Neuronal stem cell (in vitro differentiated cells): ENCODE measurements at regions not wholly inside any gene's neighbourhood (a gene's known extent, or its start where the extent isn't known, plus 50 kb on each side); places are given as distances from the start of the nearest gene placed in this dataset.

Experiments
- DNase-seq: peaks from one replicate; pipeline ENCODE4 v3.0.0-alpha.2; 2013; ENCODE audit warnings: low spot score
- H2AFZ ChIP-seq: one replicate; pipeline ENCODE4 v1.6.1; 2013; ENCODE audit warnings: mild to moderate bottlenecking, low read length, inconsistent platforms
- H2AK5ac ChIP-seq: 2 replicates; pipeline ENCODE4 v1.6.1; 2013; ENCODE audit warnings: low read depth, mild to moderate bottlenecking, inconsistent platforms, low read length, moderate library complexity, mixed read lengths
- H2BK120ac ChIP-seq: 2 replicates; pipeline ENCODE4 v1.6.1; 2013; ENCODE audit warnings: low read depth, mild to moderate bottlenecking, inconsistent platforms, low read length, moderate library complexity, mixed read lengths
- H2BK12ac ChIP-seq: one replicate; pipeline ENCODE4 v1.6.1; 2013; ENCODE audit warnings: low read length, inconsistent platforms
- H2BK15ac ChIP-seq: 2 replicates; pipeline ENCODE4 v1.6.1; 2013; ENCODE audit warnings: mild to moderate bottlenecking, low read length, inconsistent platforms, mixed read lengths
- H2BK5ac ChIP-seq: one replicate; pipeline ENCODE4 v1.6.1; 2013; ENCODE audit warnings: inconsistent platforms, mild to moderate bottlenecking, low read length, moderate library complexity
- H3K14ac ChIP-seq: one replicate; pipeline ENCODE4 v1.6.1; 2013; ENCODE audit warnings: low read length, inconsistent platforms
- H3K18ac ChIP-seq: 2 replicates; pipeline ENCODE4 v1.6.1; 2013; ENCODE audit warnings: low read length, inconsistent platforms
- H3K23ac ChIP-seq: 2 replicates; pipeline ENCODE4 v1.6.1; 2013; ENCODE audit warnings: low read depth, mild to moderate bottlenecking, mixed read lengths, low read length, inconsistent platforms; ENCODE audit not compliant: poor library complexity
- H3K27ac ChIP-seq: replicated peaks from 3 replicates; pipeline ENCODE4 v1.5.1; 2013; ENCODE audit warnings: low read length, inconsistent platforms
- H3K27me3 ChIP-seq, 3 experiments: 2 replicates each; pipeline ENCODE4 v1.6.1; 2013; ENCODE audit warnings: low read length in 3 of 3, mild to moderate bottlenecking in 2 of 3, inconsistent platforms in 1 of 3, low read depth in 1 of 3, mixed read lengths in 1 of 3, moderate library complexity in 1 of 3; ENCODE audit not compliant: control insufficient read depth in 3 of 3, insufficient read depth in 3 of 3
- H3K36me3 ChIP-seq, 2 donors: replicated peaks in 1 of 2; 2 replicates each; pipeline ENCODE4 v1.6.1; 2013; ENCODE audit warnings: low read length in 2 of 2; ENCODE audit not compliant: control insufficient read depth in 2 of 2, insufficient read depth in 2 of 2
- H3K4ac ChIP-seq: 2 replicates; pipeline ENCODE4 v1.6.1; 2013; ENCODE audit warnings: inconsistent platforms, mild to moderate bottlenecking, low read length, moderate library complexity
- H3K4me1 ChIP-seq, 2 donors: 1 replicate in 1 of 2; 2 replicates in 1 of 2; pipeline ENCODE4 v1.6.1; 2013; ENCODE audit warnings: low read length in 2 of 2, low read depth in 1 of 2; ENCODE audit not compliant: control insufficient read depth in 2 of 2, insufficient read depth in 1 of 2
- H3K4me2 ChIP-seq: one replicate; pipeline ENCODE4 v1.6.1; 2013; ENCODE audit warnings: mild to moderate bottlenecking, low read length, inconsistent platforms; ENCODE audit not compliant: insufficient read depth, poor library complexity, severe bottlenecking
- H3K4me3 ChIP-seq, 2 donors: 2 replicates each; pipeline ENCODE4 v1.5.1; 2013; ENCODE audit warnings: low read length in 2 of 2, mild to moderate bottlenecking in 2 of 2, inconsistent platforms in 1 of 2, moderate library complexity in 1 of 2
- H3K79me1 ChIP-seq: one replicate; pipeline ENCODE4 v1.6.1; 2013; ENCODE audit warnings: low read depth, mild to moderate bottlenecking, inconsistent platforms, low read length, moderate library complexity
- H3K9ac ChIP-seq: one replicate; pipeline ENCODE4 v1.6.1; 2013; ENCODE audit warnings: mild to moderate bottlenecking, low read depth, low read length, inconsistent platforms; ENCODE audit not compliant: poor library complexity
- H3K9me3 ChIP-seq, 2 donors: replicated peaks in 1 of 2; 2 replicates each; pipeline versions ENCODE3 to v1.6.1; 2013; ENCODE audit warnings: low read length in 2 of 2, mild to moderate bottlenecking in 2 of 2, inconsistent platforms in 1 of 2, low read depth in 1 of 2, mixed read lengths in 1 of 2, moderate library complexity in 1 of 2; ENCODE audit not compliant: control insufficient read depth in 2 of 2, insufficient read depth in 1 of 2
- H4K8ac ChIP-seq: one replicate; pipeline ENCODE4 v1.6.1; 2013; ENCODE audit warnings: low read depth, mild to moderate bottlenecking, inconsistent platforms, low read length, moderate library complexity
- H4K91ac ChIP-seq: one replicate; pipeline ENCODE4 v1.6.1; 2013; ENCODE audit warnings: low read length, low read depth, mild to moderate bottlenecking, inconsistent platforms; ENCODE audit not compliant: poor library complexity
- WGBS, 2 donors: extraction: QIAGEN DNeasy Blood & Tissue Kit; methylation state at CpG; one replicate each; pipeline ENCODE4 v1.1.7; 2013; ENCODE audit warnings: missing lambda C conversion rate in 2 of 2, mixed read lengths in 1 of 2; ENCODE audit not compliant: insufficient read length in 2 of 2, insufficient replicate concordance in 1 of 2; ENCODE audit errors: extremely low coverage in 2 of 2; 5-methylcytosine and 5-hydroxymethylcytosine counted together

DNA sequence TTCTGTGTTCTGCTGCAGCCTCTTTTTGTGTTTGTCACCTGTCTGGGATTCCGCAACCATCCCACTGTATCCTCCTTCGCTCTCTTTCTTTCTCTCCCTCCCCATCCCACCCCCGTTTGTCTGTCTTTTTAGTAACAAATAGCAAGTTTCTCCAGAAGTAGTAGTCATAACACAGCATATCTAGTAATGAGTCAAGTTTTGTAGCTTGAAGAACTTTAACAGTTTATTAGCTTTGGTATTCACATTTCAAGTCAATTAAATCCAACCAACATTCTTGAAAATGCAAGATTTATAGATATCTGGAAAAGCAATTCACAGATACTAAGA lies 154.1 kb upstream of the MTPN start:
- H2AK5ac ChIP-seq: no peak overlapping the region
- H3K14ac ChIP-seq: no peak overlapping the region
- H3K9ac ChIP-seq: no peak overlapping the region
- H3K36me3 ChIP-seq: no peaks in the 10 kb centered on the region
- no peaks in the 10 kb centered on the region for H3K79me1 ChIP-seq
- no peak overlapping the region for H3K23ac ChIP-seq
- H2AFZ ChIP-seq: no peak overlapping the region
- H4K8ac ChIP-seq: no peak overlapping the region
- no peak overlapping the region for H3K4me3 ChIP-seq
- no peak overlapping the region for H2BK5ac ChIP-seq
- no peak overlapping the region for H2BK12ac ChIP-seq
- no CpG with 5 or more reads among the region's 3 CpGs for WGBS, 2 donors
- no peak overlapping the region for H4K91ac ChIP-seq
- H3K27me3 ChIP-seq: no peaks in the 10 kb centered on the region
- no peak overlapping the region for H3K4me2 ChIP-seq
- peaks cover 5 to 11% of the 10 kb centered on the region in 2 donors for H3K4me1 ChIP-seq
- H3K4ac ChIP-seq: no peak overlapping the region
- H2BK120ac ChIP-seq: no peak overlapping the region
- H3K9me3 ChIP-seq: no peaks in the 10 kb centered on the region
- no peak overlapping the region for H3K18ac ChIP-seq
- no peak overlapping the region for H3K27ac ChIP-seq
- H2BK15ac ChIP-seq: no peak overlapping the region
- DNase-seq: no peak

GRCh38 chr7:136130511-136131303 lies 153.5 kb upstream of the MTPN start:
- no peaks in the 10 kb centered on the region for H3K79me1 ChIP-seq
- no peak overlapping the region for H3K4me2 ChIP-seq
- no peak overlapping the region for H2AFZ ChIP-seq
- H3K9ac ChIP-seq: no peak overlapping the region
- peaks cover 5 to 11% of the 10 kb centered on the region in 2 donors for H3K4me1 ChIP-seq
- no peak overlapping the region for H3K18ac ChIP-seq
- no peak overlapping the region for H2AK5ac ChIP-seq
- H2BK120ac ChIP-seq: no peak overlapping the region
- no peaks in the 10 kb centered on the region for H3K27me3 ChIP-seq
- H2BK15ac ChIP-seq: no peak overlapping the region
- no peaks in the 10 kb centered on the region for H3K9me3 ChIP-seq
- no peak overlapping the region for H3K14ac ChIP-seq
- no peak overlapping the region for H2BK5ac ChIP-seq
- H2BK12ac ChIP-seq: no peak overlapping the region
- DNase-seq: no peak
- H3K36me3 ChIP-seq: no peaks in the 10 kb centered on the region
- H4K8ac ChIP-seq: no peak overlapping the region
- no CpG with 5 or more reads among the region's 6 CpGs for WGBS, 2 donors
- H3K23ac ChIP-seq: no peak overlapping the region
- H3K27ac ChIP-seq: no peak overlapping the region
- H4K91ac ChIP-seq: no peak overlapping the region
- H3K4me3 ChIP-seq: no peak overlapping the region
- H3K4ac ChIP-seq: no peak overlapping the region

- Histone ChIP-seq H3K27me3 (no peaks in the 10 kb centered on the region), H3K23ac (no peak overlapping the region)
- WGBS, 2 donors: no CpG with 5 or more reads among the region's 3 CpGs
These were observed 150.9 kb upstream of the MTPN start for GRCh38 chr7:136128050-136128449.

GRCh38 chr7:136123352-136123751 lies 146.2 kb upstream of the MTPN start:
- Histone ChIP-seq H3K9ac (no peak overlapping the region), H2BK5ac (no peak overlapping the region), H3K9me3 (no peaks in the 10 kb centered on the region), H2AFZ (no peak overlapping the region), H3K36me3 (no peaks in the 10 kb centered on the region), H3K4me1 (no peaks in the 10 kb centered on the region), H3K79me1 (no peaks in the 10 kb centered on the region), H3K27me3 (no peaks in the 10 kb centered on the region), H3K23ac (no peak overlapping the region), H3K18ac (no peak overlapping the region), H3K4ac (no peak overlapping the region), H2BK15ac (no peak overlapping the region), H3K4me3 (no peak overlapping the region), H2AK5ac (no peak overlapping the region), H4K8ac (no peak overlapping the region), H2BK120ac (no peak overlapping the region), H2BK12ac (no peak overlapping the region), H3K14ac (no peak overlapping the region), H4K91ac (no peak overlapping the region), H3K4me2 (no peak overlapping the region), H3K27ac (no peak overlapping the region)
- WGBS, 2 donors: no CpG with 5 or more reads among the region's 3 CpGs
- no peak for DNase-seq

More at GRCh38 chr7:136128050-136128449, 150.9 kb upstream of the MTPN start:
- Histone ChIP-seq H3K9ac (no peak overlapping the region), H3K4ac (no peak overlapping the region), H4K91ac (no peak overlapping the region), H2BK5ac (no peak overlapping the region), H2BK15ac (no peak overlapping the region), H3K4me2 (no peak overlapping the region), H3K14ac (no peak overlapping the region), H3K9me3 (no peaks in the 10 kb centered on the region), H3K18ac (no peak overlapping the region), H4K8ac (no peak overlapping the region), H3K36me3 (no peaks in the 10 kb centered on the region), H3K4me3 (no peak overlapping the region), H3K27ac (no peak overlapping the region), H3K4me1 (no peaks in the 10 kb centered on the region), H2AK5ac (no peak overlapping the region), H3K79me1 (no peaks in the 10 kb centered on the region), H2BK12ac (no peak overlapping the region), H2BK120ac (no peak overlapping the region), H2AFZ (no peak overlapping the region)
- no peak for DNase-seq
